ENCODE measurements at regions not wholly inside any gene's neighbourhood (a gene's known extent, or its start where the extent isn't known, plus 50 kb on each side); places are given as distances from the start of the nearest gene placed in this dataset.

GRCh38 chr2:64823794-64824193 is 165.4 kb upstream of the SLC1A4 start:
- Histone ChIP-seq H3K27me3 (ENCODE audit: insufficient read depth, low read length) (no peaks in the 10 kb centered on the region), H3K4me3 (ENCODE audit: low read length in 2 of 2) (no peak overlapping the region), H3K4me1 (ENCODE audit: insufficient read depth, low read length) (peaks cover 20% of the 10 kb centered on the region), H3K27ac (ENCODE audit: low read depth, low read length) (no peak overlapping the region), H3K36me3 (ENCODE audit: insufficient read depth, low read length) (no peaks in the 10 kb centered on the region), H3K9me3 (ENCODE audit: control insufficient read depth in 1 of 2, low read length in 2 of 2) (no peaks in the 10 kb centered on the region)
- H3K27me3 Mint-ChIP-seq = no peaks in the 10 kb centered on the region
- peak overlapping the region in 1 of 7 donors; percentile 18 for H3K27ac Mint-ChIP-seq
- no peaks in the 10 kb centered on the region for H3K9me3 Mint-ChIP-seq
- no peaks in the 10 kb centered on the region for H3K36me3 Mint-ChIP-seq
- intact Hi-C loops (cut with micrococcal nuclease) = loop anchor here (2.0 kb wide), 1 partner anchor 73 kb away; no protein-coding TSS in a partner anchor
- ChIA-PET POLR2A (ENCODE audit: partially characterized antibody) (interaction anchor here (1.7 kb wide), 1 partner anchor 56 kb away, joined by 4 read pairs; no protein-coding TSS in a partner anchor), CTCF (ENCODE audit: partially characterized antibody) (interaction anchor here (1.4 kb wide), 1 partner anchor 8 kb away, joined by 5 read pairs; no protein-coding TSS in a partner anchor)
- H3K4me1 Mint-ChIP-seq = peaks cover 10 to 26% (median 15%) of the 10 kb centered on the region in 4 donors
- DNase-seq = no peak
- no peak overlapping the region for H3K4me3 Mint-ChIP-seq

- Mint-ChIP-seq H3K27ac (no peak overlapping the region), H3K36me3 (no peaks in the 10 kb centered on the region), H3K9me3 (no peaks in the 10 kb centered on the region), H3K4me1 (peaks cover under 1 to 10% (median 1%) of the 10 kb centered on the region in 4 donors), H3K27me3 (no peaks in the 10 kb centered on the region), H3K4me3 (no peak overlapping the region)
- CTCF ChIA-PET (ENCODE audit: partially characterized antibody) = interaction anchor here (1.0 kb wide), 1 partner anchor 8 kb away, joined by 3 read pairs; no protein-coding TSS in a partner anchor
- intact Hi-C loops (cut with micrococcal nuclease) = no loop called here
- Histone ChIP-seq H3K36me3 (ENCODE audit: insufficient read depth, low read length) (no peaks in the 10 kb centered on the region), H3K4me1 (ENCODE audit: insufficient read depth, low read length) (peaks cover under 1% of the 10 kb centered on the region), H3K4me3 (ENCODE audit: low read length in 2 of 2) (no peak overlapping the region), H3K9me3 (ENCODE audit: control insufficient read depth in 1 of 2, low read length in 2 of 2) (no peaks in the 10 kb centered on the region), H3K27ac (ENCODE audit: low read depth, low read length) (no peak overlapping the region), H3K27me3 (ENCODE audit: insufficient read depth, low read length) (no peaks in the 10 kb centered on the region)
- no peak for DNase-seq
- POLR2A ChIA-PET (ENCODE audit: partially characterized antibody) = no interaction called here
Measured at GRCh38 chr2:64825831-64826491, 163.2 kb upstream of the SLC1A4 start.

GRCh38 chr2:64826703-64827102 is 162.5 kb upstream of the SLC1A4 start:
- ChIA-PET CTCF (ENCODE audit: partially characterized antibody) (interaction anchor here (1.0 to 1.2 kb wide), 2 partner anchors 171 to 173 kb away, joined by 3 read pairs; partner anchors contain the start of gene SERTAD2), POLR2A (ENCODE audit: partially characterized antibody) (no interaction called here)
- Mint-ChIP-seq H3K36me3 (no peaks in the 10 kb centered on the region), H3K9me3 (no peaks in the 10 kb centered on the region), H3K4me3 (no peak overlapping the region), H3K4me1 (peaks cover 2 to 16% (median 8%) of the 10 kb centered on the region in 4 donors), H3K27me3 (no peaks in the 10 kb centered on the region), H3K27ac (no peak overlapping the region)
- Histone ChIP-seq H3K9me3 (ENCODE audit: control insufficient read depth in 1 of 2, low read length in 2 of 2) (no peaks in the 10 kb centered on the region), H3K4me1 (ENCODE audit: insufficient read depth, low read length) (peaks cover 8% of the 10 kb centered on the region), H3K27ac (ENCODE audit: low read depth, low read length) (no peak overlapping the region), H3K27me3 (ENCODE audit: insufficient read depth, low read length) (no peaks in the 10 kb centered on the region), H3K36me3 (ENCODE audit: insufficient read depth, low read length) (no peaks in the 10 kb centered on the region), H3K4me3 (ENCODE audit: low read length in 2 of 2) (no peak overlapping the region)
- DNase-seq = no peak
- intact Hi-C loops (cut with micrococcal nuclease) = no loop called here

- H3K27ac ChIP-seq (ENCODE audit: low read depth, low read length) = no peak overlapping the region
- H3K27me3 ChIP-seq (ENCODE audit: insufficient read depth, low read length) = no peaks in the 10 kb centered on the region
- no peaks in the 10 kb centered on the region for H3K36me3 Mint-ChIP-seq
- no peak overlapping the region for H3K27ac Mint-ChIP-seq
- intact Hi-C loops (cut with micrococcal nuclease) = no loop called here
- no peak overlapping the region for H3K4me3 Mint-ChIP-seq
- ChIA-PET POLR2A (ENCODE audit: partially characterized antibody) (interaction anchor here (0.7 to 1.6 kb wide), 2 partner anchors 77 to 174 kb away, joined by 3 to 4 read pairs; partner anchors contain the start of gene SERTAD2), CTCF (ENCODE audit: partially characterized antibody) (interaction anchor here (1.0 to 1.3 kb wide), 4 partner anchors 45 to 184 kb away, joined by 3 to 5 read pairs (median 3); no protein-coding TSS in a partner anchor)
- peaks cover 10% of the 10 kb centered on the region for H3K4me1 ChIP-seq (ENCODE audit: insufficient read depth, low read length)
- H3K4me1 Mint-ChIP-seq = peaks cover 2 to 12% (median 8%) of the 10 kb centered on the region in 4 donors
- no peaks in the 10 kb centered on the region for H3K9me3 ChIP-seq (ENCODE audit: control insufficient read depth in 1 of 2, low read length in 2 of 2)
- DNase-seq = no peak
- H3K4me3 ChIP-seq (ENCODE audit: low read length in 2 of 2) = no peak overlapping the region
- H3K36me3 ChIP-seq (ENCODE audit: insufficient read depth, low read length) = no peaks in the 10 kb centered on the region
- no peaks in the 10 kb centered on the region for H3K27me3 Mint-ChIP-seq
- H3K9me3 Mint-ChIP-seq = no peaks in the 10 kb centered on the region
Measured at GRCh38 chr2:64828261-64828660, 160.9 kb upstream of the SLC1A4 start.

GRCh38 chr2:64829525-64829924 is 159.7 kb upstream of the SLC1A4 start:
- no peaks in the 10 kb centered on the region for H3K9me3 ChIP-seq (ENCODE audit: control insufficient read depth in 1 of 2, low read length in 2 of 2)
- no peaks in the 10 kb centered on the region for H3K27me3 ChIP-seq (ENCODE audit: insufficient read depth, low read length)
- Mint-ChIP-seq H3K36me3 (no peaks in the 10 kb centered on the region), H3K27ac (peak overlapping the region in 1 of 7 donors; percentile 32), H3K4me1 (peaks cover 2 to 12% (median 8%) of the 10 kb centered on the region in 4 donors), H3K9me3 (no peaks in the 10 kb centered on the region), H3K4me3 (no peak overlapping the region), H3K27me3 (peaks cover 2 to 3% of the 10 kb centered on the region in 2 donors)
- DNase-seq = no peak
- H3K36me3 ChIP-seq (ENCODE audit: insufficient read depth, low read length) = no peaks in the 10 kb centered on the region
- no peak overlapping the region for H3K27ac ChIP-seq (ENCODE audit: low read depth, low read length)
- POLR2A ChIA-PET (ENCODE audit: partially characterized antibody) = interaction anchor here (1.4 to 4.1 kb wide), 4 partner anchors 10 to 177 kb away, joined by 4 to 46 read pairs (median 18); partner anchors contain the start of gene SERTAD2
- CTCF ChIA-PET (ENCODE audit: partially characterized antibody) = interaction anchor here (0.9 to 6.2 kb wide), 10 partner anchors 9 to 258 kb away, joined by 3 to 98 read pairs (median 6); partner anchors contain the start of gene SERTAD2
- intact Hi-C loops (cut with micrococcal nuclease) = no loop called here
- peaks cover 10% of the 10 kb centered on the region for H3K4me1 ChIP-seq (ENCODE audit: insufficient read depth, low read length)
- H3K4me3 ChIP-seq (ENCODE audit: low read length in 2 of 2) = no peak overlapping the region

- no peaks in the 10 kb centered on the region for H3K9me3 ChIP-seq (ENCODE audit: control insufficient read depth in 1 of 2, low read length in 2 of 2)
- H3K4me1 ChIP-seq (ENCODE audit: insufficient read depth, low read length) = peaks cover 10% of the 10 kb centered on the region
- H3K4me1 Mint-ChIP-seq = peaks cover 2 to 12% (median 8%) of the 10 kb centered on the region in 4 donors
- H3K27me3 Mint-ChIP-seq = peaks cover 2 to 3% of the 10 kb centered on the region in 2 donors
- H3K9me3 Mint-ChIP-seq = no peaks in the 10 kb centered on the region
- no peak overlapping the region for H3K27ac ChIP-seq (ENCODE audit: low read depth, low read length)
- peak overlapping the region; percentile 19 to 78 (median 66) for H3K4me3 Mint-ChIP-seq
- no peaks in the 10 kb centered on the region for H3K36me3 ChIP-seq (ENCODE audit: insufficient read depth, low read length)
- intact Hi-C loops (cut with micrococcal nuclease) = loop anchor here (1.0 to 2.0 kb wide), 8 partner anchors 11 to 307 kb away; partner anchors contain the start of genes AFTPH and SERTAD2
- peak; percentile 74 to 90 (median 75) for DNase-seq
- ChIA-PET CTCF (ENCODE audit: partially characterized antibody) (interaction anchor here (0.6 to 6.2 kb wide), 38 partner anchors 8 to 308 kb away, joined by 3 to 98 read pairs (median 4); partner anchors contain the start of genes AFTPH and SERTAD2), POLR2A (ENCODE audit: partially characterized antibody) (interaction anchor here (0.6 to 4.1 kb wide), 15 partner anchors 9 to 505 kb away, joined by 3 to 46 read pairs (median 4); partner anchors contain the start of gene SERTAD2)
- peak overlapping the region; percentile 22 to 48 for H3K4me3 ChIP-seq (ENCODE audit: low read length in 2 of 2)
- H3K27me3 ChIP-seq (ENCODE audit: insufficient read depth, low read length) = no peaks in the 10 kb centered on the region
- H3K36me3 Mint-ChIP-seq = no peaks in the 10 kb centered on the region
- H3K27ac Mint-ChIP-seq = peak overlapping the region in 5 of 7 donors; percentile 31 to 72 (median 45)
Measured at GRCh38 chr2:64831134-64831976, 157.8 kb upstream of the SLC1A4 start.
